Endothelial cell (in vitro differentiated cells): ENCODE measurements at regions not wholly inside any gene's neighbourhood (a gene's known extent, or its start where the extent isn't known, plus 50 kb on each side); places are given as distances from the start of the nearest gene placed in this dataset.

Experiments used
- DNase-seq: peaks from one replicate; pipeline ENCODE4 v3.0.0; 2021; ENCODE audit warnings: low spot score
- H3K27ac Mint-ChIP-seq: one replicate; pipeline ENCODE4 v1.8.0; 2021; ENCODE audit warnings: mixed read lengths, inconsistent platforms; ENCODE audit not compliant: unreplicated experiment
- H3K27me3 Mint-ChIP-seq: one replicate; pipeline ENCODE4 v1.8.0; 2021; ENCODE audit warnings: mild to moderate bottlenecking, moderate library complexity, mixed read lengths, inconsistent platforms; ENCODE audit not compliant: unreplicated experiment
- H3K36me3 Mint-ChIP-seq: one replicate; pipeline ENCODE4 v1.8.0; 2021; ENCODE audit warnings: mild to moderate bottlenecking, low read depth, mixed read lengths, inconsistent platforms; ENCODE audit not compliant: unreplicated experiment
- H3K4me1 Mint-ChIP-seq: one replicate; pipeline ENCODE4 v1.8.0; 2021; ENCODE audit warnings: mild to moderate bottlenecking, mixed read lengths, inconsistent platforms; ENCODE audit not compliant: unreplicated experiment
- H3K4me3 Mint-ChIP-seq: one replicate; pipeline ENCODE4 v1.8.0; 2021; ENCODE audit warnings: mild to moderate bottlenecking, mixed read lengths, inconsistent platforms; ENCODE audit not compliant: unreplicated experiment
- H3K9me3 Mint-ChIP-seq: one replicate; pipeline ENCODE4 v1.8.0; 2021; ENCODE audit warnings: mixed read lengths, inconsistent platforms; ENCODE audit not compliant: unreplicated experiment
- CTCF ChIP-seq: fragments of 200-600 bp; sonication (generic); IDR thresholded peaks from one replicate; pipeline ENCODE4 v1.5.0; 2021; ENCODE audit warnings: antibody characterized with exemption; ENCODE audit not compliant: unreplicated experiment

GRCh38 chr5:68139611-68140441, 75.7 kb upstream of the PIK3R1 start:
- Mint-ChIP-seq H3K36me3 (no peaks in the 10 kb centered on the region), H3K27me3 (peaks cover 1% of the 10 kb centered on the region), H3K9me3 (no peaks in the 10 kb centered on the region), H3K4me3 (no peak overlapping the region), H3K4me1 (no peaks in the 10 kb centered on the region), H3K27ac (no peak overlapping the region)
- TF ChIP-seq CTCF = no peak
- no peak for DNase-seq

- H3K27ac Mint-ChIP-seq = no peak overlapping the region
- no peaks in the 10 kb centered on the region for H3K4me1 Mint-ChIP-seq
- TF ChIP-seq CTCF = no peak
- H3K36me3 Mint-ChIP-seq = no peaks in the 10 kb centered on the region
- no peak overlapping the region for H3K4me3 Mint-ChIP-seq
- DNase-seq = no peak
- no peaks in the 10 kb centered on the region for H3K9me3 Mint-ChIP-seq
- H3K27me3 Mint-ChIP-seq = no peaks in the 10 kb centered on the region
These were observed 77.9 kb upstream of the PIK3R1 start for GRCh38 chr5:68137511-68138140.

GRCh38 chr5:68134669-68135313, 80.8 kb upstream of the PIK3R1 start:
- no peaks in the 10 kb centered on the region for H3K36me3 Mint-ChIP-seq
- H3K9me3 Mint-ChIP-seq = no peaks in the 10 kb centered on the region
- H3K27ac Mint-ChIP-seq = no peak overlapping the region
- no peak for TF ChIP-seq CTCF
- H3K4me1 Mint-ChIP-seq = no peaks in the 10 kb centered on the region
- no peak for DNase-seq
- no peak overlapping the region for H3K4me3 Mint-ChIP-seq
- H3K27me3 Mint-ChIP-seq = no peaks in the 10 kb centered on the region

DNA sequence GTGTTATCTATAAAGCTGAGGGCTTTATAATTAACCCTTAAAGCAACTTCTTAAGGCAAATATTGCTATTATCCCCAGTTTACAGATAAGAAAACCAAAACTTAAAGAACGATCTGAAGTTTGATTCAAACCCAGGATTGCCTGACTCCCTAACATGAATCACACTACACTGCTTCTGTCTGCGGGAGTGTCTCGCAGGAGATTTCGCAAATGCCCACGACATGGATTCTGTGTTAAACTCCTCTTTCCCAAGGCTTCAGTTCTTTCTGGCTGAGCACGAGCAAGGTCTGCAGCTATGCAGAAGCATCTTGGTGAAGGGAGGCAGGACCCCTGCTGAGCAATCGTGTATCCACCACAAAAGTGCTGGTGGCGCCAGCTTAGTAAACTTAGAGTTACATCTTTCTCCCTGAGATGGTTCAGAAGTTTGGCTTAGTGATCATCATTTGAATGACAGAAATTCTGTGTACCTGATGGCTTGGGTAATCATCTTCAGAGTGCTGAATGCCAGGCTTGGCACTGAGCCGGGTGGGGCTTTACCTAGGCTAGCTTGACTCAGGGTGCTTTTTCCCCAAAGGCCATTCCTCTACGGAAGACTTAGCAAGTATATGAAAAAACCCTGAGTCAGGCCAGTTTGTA, 81.4 kb upstream of the PIK3R1 start:
- no peak for DNase-seq
- Mint-ChIP-seq H3K4me3 (no peak overlapping the region), H3K36me3 (no peaks in the 10 kb centered on the region), H3K4me1 (no peaks in the 10 kb centered on the region), H3K9me3 (no peaks in the 10 kb centered on the region), H3K27me3 (no peaks in the 10 kb centered on the region), H3K27ac (no peak overlapping the region)
- TF ChIP-seq CTCF = no peak
